ENCODE measurements at regions not wholly inside any gene's neighbourhood (a gene's known extent, or its start where the extent isn't known, plus 50 kb on each side); places are given as distances from the start of the nearest gene placed in this dataset.
A peak's percentile ranks its signal among the peaks of the same experiment; 100 is the strongest.

DNA sequence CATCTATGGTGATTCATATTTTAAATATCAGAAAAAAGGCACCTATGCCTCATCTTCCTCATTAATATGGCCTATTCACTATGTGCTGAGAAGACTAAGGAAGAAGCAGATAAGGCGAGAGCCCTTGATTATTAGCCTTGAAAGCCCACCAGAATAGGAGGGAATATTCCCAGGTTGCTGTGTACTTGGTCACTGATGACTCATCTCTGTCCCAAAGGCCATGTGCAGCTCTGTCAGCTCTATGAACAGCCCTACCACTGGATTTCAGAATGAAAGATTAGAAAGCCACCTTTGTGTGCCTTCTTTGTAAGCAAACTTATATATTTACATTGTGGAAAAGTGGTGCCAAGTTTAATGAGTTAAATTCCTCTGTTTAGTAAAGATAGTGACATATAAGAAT is 211.5 kb downstream of the NFKBIZ start (continued):
- TF ChIP-seq, protein P1, sequence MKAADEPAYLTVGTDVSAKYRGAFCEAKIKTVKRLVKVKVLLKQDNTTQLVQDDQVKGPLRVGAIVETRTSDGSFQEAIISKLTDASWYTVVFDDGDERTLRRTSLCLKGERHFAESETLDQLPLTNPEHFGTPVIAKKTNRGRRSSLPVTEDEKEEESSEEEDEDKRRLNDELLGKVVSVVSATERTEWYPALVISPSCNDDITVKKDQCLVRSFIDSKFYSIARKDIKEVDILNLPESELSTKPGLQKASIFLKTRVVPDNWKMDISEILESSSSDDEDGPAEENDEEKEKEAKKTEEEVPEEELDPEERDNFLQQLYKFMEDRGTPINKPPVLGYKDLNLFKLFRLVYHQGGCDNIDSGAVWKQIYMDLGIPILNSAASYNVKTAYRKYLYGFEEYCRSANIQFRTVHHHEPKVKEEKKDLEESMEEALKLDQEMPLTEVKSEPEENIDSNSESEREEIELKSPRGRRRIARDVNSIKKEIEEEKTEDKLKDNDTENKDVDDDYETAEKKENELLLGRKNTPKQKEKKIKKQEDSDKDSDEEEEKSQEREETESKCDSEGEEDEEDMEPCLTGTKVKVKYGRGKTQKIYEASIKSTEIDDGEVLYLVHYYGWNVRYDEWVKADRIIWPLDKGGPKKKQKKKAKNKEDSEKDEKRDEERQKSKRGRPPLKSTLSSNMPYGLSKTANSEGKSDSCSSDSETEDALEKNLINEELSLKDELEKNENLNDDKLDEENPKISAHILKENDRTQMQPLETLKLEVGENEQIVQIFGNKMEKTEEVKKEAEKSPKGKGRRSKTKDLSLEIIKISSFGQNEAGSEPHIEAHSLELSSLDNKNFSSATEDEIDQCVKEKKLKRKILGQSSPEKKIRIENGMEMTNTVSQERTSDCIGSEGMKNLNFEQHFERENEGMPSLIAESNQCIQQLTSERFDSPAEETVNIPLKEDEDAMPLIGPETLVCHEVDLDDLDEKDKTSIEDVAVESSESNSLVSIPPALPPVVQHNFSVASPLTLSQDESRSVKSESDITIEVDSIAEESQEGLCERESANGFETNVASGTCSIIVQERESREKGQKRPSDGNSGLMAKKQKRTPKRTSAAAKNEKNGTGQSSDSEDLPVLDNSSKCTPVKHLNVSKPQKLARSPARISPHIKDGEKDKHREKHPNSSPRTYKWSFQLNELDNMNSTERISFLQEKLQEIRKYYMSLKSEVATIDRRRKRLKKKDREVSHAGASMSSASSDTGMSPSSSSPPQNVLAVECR (CRISPR knock-in tag; IDR thresholded peaks at IDR 0.05; ENCODE audit: borderline replicate concordance) = no peak
- no peak for TF ChIP-seq ZNF83 (CRISPR knock-in tag; IDR thresholded peaks at IDR 0.05; ENCODE audit: borderline replicate concordance)
- no peak for TF ChIP-seq PAF1 (CRISPR knock-in tag; IDR thresholded peaks at IDR 0.05)
- TF ChIP-seq SAP130 (CRISPR knock-in tag; IDR thresholded peaks at IDR 0.05; ENCODE audit: low read depth) = peak; percentile 53
- no peak for TF ChIP-seq SPEN (CRISPR knock-in tag; IDR thresholded peaks at IDR 0.05; ENCODE audit: low read depth)
- no peak for TF ChIP-seq ZNF850 (CRISPR knock-in tag; conservative IDR thresholded peaks at IDR 0.05)
- peak; percentile 78; the same call in 1 of the 2 replicates for TF ChIP-seq TGIF2 (CRISPR knock-in tag; IDR thresholded peaks at IDR 0.05)
- no peak for TF ChIP-seq TRIM24 (CRISPR knock-in tag; IDR thresholded peaks at IDR 0.05)
- TF ChIP-seq SIN3B (IDR thresholded peaks at IDR 0.05; ENCODE audit: low read length) = no peak
- TF ChIP-seq ZNF816 (CRISPR knock-in tag; IDR thresholded peaks at IDR 0.05; ENCODE audit: borderline replicate concordance) = no peak
- TF ChIP-seq ZFX (CRISPR knock-in tag; IDR thresholded peaks at IDR 0.05; ENCODE audit: low read depth) = no peak
- TF ChIP-seq JUNB (CRISPR knock-in tag; IDR thresholded peaks at IDR 0.05; ENCODE audit: borderline replicate concordance) = peak; percentile 62; the same call in 1 of the 2 replicates
- no peak for TF ChIP-seq ZNF230 (CRISPR knock-in tag; IDR thresholded peaks at IDR 0.05)
- no peak for TF ChIP-seq GMEB1 (CRISPR knock-in tag; IDR thresholded peaks at IDR 0.05; ENCODE audit: borderline replicate concordance)
- TF ChIP-seq ZNF468 (CRISPR knock-in tag; IDR thresholded peaks at IDR 0.05) = no peak
- TF ChIP-seq SMAD9 (CRISPR knock-in tag; IDR thresholded peaks at IDR 0.05) = no peak
- no peak for TF ChIP-seq ZNF572 (CRISPR knock-in tag; IDR thresholded peaks at IDR 0.05)
- TF ChIP-seq, protein P2, sequence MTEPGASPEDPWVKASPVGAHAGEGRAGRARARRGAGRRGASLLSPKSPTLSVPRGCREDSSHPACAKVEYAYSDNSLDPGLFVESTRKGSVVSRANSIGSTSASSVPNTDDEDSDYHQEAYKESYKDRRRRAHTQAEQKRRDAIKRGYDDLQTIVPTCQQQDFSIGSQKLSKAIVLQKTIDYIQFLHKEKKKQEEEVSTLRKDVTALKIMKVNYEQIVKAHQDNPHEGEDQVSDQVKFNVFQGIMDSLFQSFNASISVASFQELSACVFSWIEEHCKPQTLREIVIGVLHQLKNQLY (CRISPR knock-in tag; IDR thresholded peaks at IDR 0.05) = no peak
- TF ChIP-seq ZNF776 (CRISPR knock-in tag; IDR thresholded peaks at IDR 0.05) = no peak
- no peak for TF ChIP-seq DNMT3B (CRISPR knock-in tag; conservative IDR thresholded peaks at IDR 0.05)
- no peak for TF ChIP-seq FOXC1 (CRISPR knock-in tag; IDR thresholded peaks at IDR 0.05; ENCODE audit: borderline replicate concordance)
- no peak for TF ChIP-seq ZNF891 (CRISPR knock-in tag; IDR thresholded peaks at IDR 0.05)
- TF ChIP-seq JUN (CRISPR knock-in tag; IDR thresholded peaks at IDR 0.05) = 0 out of 2 replicates have a peak, but pooled peaks have one; percentile 44
- TF ChIP-seq HDAC6 (IDR thresholded peaks at IDR 0.05; ENCODE audit: low read depth, low read length) = no peak
